OCI-LY7 (cell line): ENCODE measurements at regions not wholly inside any gene's neighbourhood (a gene's known extent, or its start where the extent isn't known, plus 50 kb on each side); places are given as distances from the start of the nearest gene placed in this dataset.

Experiments used
- BruUV-seq: library from RNA; stranded (reverse); fragments of 400-500 nt; replicated peaks from 2 replicates; lab custom pipeline; 2021; lab: Mats Ljungman, UMichigan
- CTCF ChIA-PET: fragments of 300-600 bp; sonication (Branson Sonifier 250); formaldehyde crosslinking; loops from one replicate; lab custom pipeline; 2022; ENCODE audit warnings: antibody characterized with exemption; ENCODE audit not compliant: unreplicated experiment; lab: Charles Lee
- POLR2A ChIA-PET: fragments of 300-600 bp; sonication (Branson Sonifier 250); formaldehyde crosslinking; loops from one replicate; lab custom pipeline; 2022; ENCODE audit warnings: antibody characterized with exemption; lab: Charles Lee
- DNase-seq: peaks from one replicate; pipeline ENCODE4 v3.0.0-alpha.2; 2015; ENCODE audit warnings: low spot score
- H2AFZ ChIP-seq: fragments of 200-600 bp; sonication (generic), shearing (Covaris generic); 2 replicates; pipeline ENCODE4 v1.6.1; 2014; ENCODE audit warnings: mild to moderate bottlenecking, antibody characterized with exemption, low read length, moderate library complexity
- H3K27ac ChIP-seq: fragments of 200-600 bp; sonication (generic); 2 replicates; pipeline ENCODE4 v1.5.1; 2014; ENCODE audit warnings: mixed run types, low read depth, mild to moderate bottlenecking, moderate library complexity, low read length, inconsistent platforms; ENCODE audit not compliant: poor library complexity, severe bottlenecking
- H3K36me3 ChIP-seq: fragments of 200-600 bp; sonication (generic); 2 replicates; pipeline ENCODE4 v1.6.1; 2014; ENCODE audit warnings: mild to moderate bottlenecking, antibody characterized with exemption, low read length, moderate library complexity, mixed read lengths; ENCODE audit not compliant: insufficient read depth
- H3K4me1 ChIP-seq: fragments of 200-600 bp; sonication (generic); 2 replicates; pipeline ENCODE4 v1.5.1; 2014; ENCODE audit warnings: mild to moderate bottlenecking, low read length; ENCODE audit not compliant: insufficient read depth, poor library complexity, severe bottlenecking
- H3K4me2 ChIP-seq: fragments of 200-600 bp; sonication (generic); 2 replicates; pipeline ENCODE4 v1.6.1; 2014; ENCODE audit warnings: mild to moderate bottlenecking, low read length
- H3K4me3 ChIP-seq: fragments of 200-600 bp; sonication (generic); 2 replicates; pipeline ENCODE4 v1.5.1; 2014; ENCODE audit warnings: mild to moderate bottlenecking, low read depth, low read length; ENCODE audit not compliant: poor library complexity, severe bottlenecking
- H3K79me2 ChIP-seq: fragments of 200-600 bp; sonication (generic); 2 replicates; pipeline ENCODE4 v1.6.1; 2016; ENCODE audit warnings: low read depth, mild to moderate bottlenecking, low read length, moderate library complexity, mixed read lengths; ENCODE audit not compliant: insufficient read depth
- H3K9me2 ChIP-seq: fragments of 200-600 bp; sonication (generic); 2 replicates; pipeline ENCODE4 v1.6.1; 2016; ENCODE audit warnings: mild to moderate bottlenecking, low read length, mixed read lengths; ENCODE audit not compliant: insufficient read depth
- H3K9me3 ChIP-seq: fragments of 200-600 bp; sonication (generic); 2 replicates; pipeline ENCODE4 v1.6.1; 2014; ENCODE audit warnings: mild to moderate bottlenecking, mixed run types, low read length, mixed read lengths
- H4K20me1 ChIP-seq: fragments of 200-600 bp; sonication (generic); 2 replicates; pipeline ENCODE4 v1.6.1; 2014; ENCODE audit warnings: mild to moderate bottlenecking, antibody characterized with exemption, low read length, moderate library complexity, mixed read lengths; ENCODE audit not compliant: insufficient read depth
- EZH2phosphoT487 ChIP-seq: fragments of 200-600 bp; sonication (generic); IDR thresholded peaks from 2 replicates; pipeline ENCODE4 v1.6.1; 2018; ENCODE audit warnings: low read depth, borderline replicate concordance, mild to moderate bottlenecking, mixed run types, antibody characterized with exemption, low read length, moderate library complexity, mixed read lengths
- intact Hi-C: fragments of 100-400 bp; cut with micrococcal nuclease; formaldehyde crosslinking; loops from one replicate; pipeline ENCODE4 v1.10.0; 2022; ENCODE audit not compliant: unreplicated experiment
- TF ChIP-seq, protein P1 (sequence below): fragments of 200-600 bp; sonication (generic); conservative IDR thresholded peaks from 2 replicates; pipeline ENCODE4 v1.5.1; 2014; ENCODE audit warnings: mild to moderate bottlenecking, antibody characterized with exemption, low read length, moderate library complexity, mixed read lengths

DNA sequence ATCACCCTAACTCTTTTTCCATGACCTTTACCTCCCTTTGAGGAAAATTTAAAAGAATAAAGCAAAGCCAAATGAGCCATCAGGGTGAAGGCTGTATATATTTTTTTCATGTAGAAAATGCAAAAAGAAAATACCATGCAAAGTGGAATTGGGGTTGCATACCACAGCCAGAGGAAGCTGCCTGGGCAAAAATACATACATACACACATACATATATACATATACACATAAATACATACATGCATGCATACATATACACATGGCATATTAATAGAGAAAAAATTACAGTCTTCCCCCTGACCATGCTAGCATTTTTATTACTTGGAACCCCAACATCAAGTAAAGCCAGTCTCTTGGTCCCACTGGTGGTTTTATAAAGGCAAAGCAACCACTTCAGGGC lies 63.7 kb upstream of the TMCO5A start:
- no peak overlapping the region for H2AFZ ChIP-seq
- DNase-seq = no peak
- no peaks in the 10 kb centered on the region for H3K9me2 ChIP-seq
- no peak overlapping the region for H3K4me2 ChIP-seq
- H3K9me3 ChIP-seq = no peaks in the 10 kb centered on the region
- no peak overlapping the region for H3K27ac ChIP-seq
- H3K79me2 ChIP-seq = no peaks in the 10 kb centered on the region
- H3K36me3 ChIP-seq = no peaks in the 10 kb centered on the region
- no peak for TF ChIP-seq EZH2phosphoT487
- TF ChIP-seq, protein P1, sequence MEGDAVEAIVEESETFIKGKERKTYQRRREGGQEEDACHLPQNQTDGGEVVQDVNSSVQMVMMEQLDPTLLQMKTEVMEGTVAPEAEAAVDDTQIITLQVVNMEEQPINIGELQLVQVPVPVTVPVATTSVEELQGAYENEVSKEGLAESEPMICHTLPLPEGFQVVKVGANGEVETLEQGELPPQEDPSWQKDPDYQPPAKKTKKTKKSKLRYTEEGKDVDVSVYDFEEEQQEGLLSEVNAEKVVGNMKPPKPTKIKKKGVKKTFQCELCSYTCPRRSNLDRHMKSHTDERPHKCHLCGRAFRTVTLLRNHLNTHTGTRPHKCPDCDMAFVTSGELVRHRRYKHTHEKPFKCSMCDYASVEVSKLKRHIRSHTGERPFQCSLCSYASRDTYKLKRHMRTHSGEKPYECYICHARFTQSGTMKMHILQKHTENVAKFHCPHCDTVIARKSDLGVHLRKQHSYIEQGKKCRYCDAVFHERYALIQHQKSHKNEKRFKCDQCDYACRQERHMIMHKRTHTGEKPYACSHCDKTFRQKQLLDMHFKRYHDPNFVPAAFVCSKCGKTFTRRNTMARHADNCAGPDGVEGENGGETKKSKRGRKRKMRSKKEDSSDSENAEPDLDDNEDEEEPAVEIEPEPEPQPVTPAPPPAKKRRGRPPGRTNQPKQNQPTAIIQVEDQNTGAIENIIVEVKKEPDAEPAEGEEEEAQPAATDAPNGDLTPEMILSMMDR = no peak
- CTCF ChIA-PET = no interaction called here
- H4K20me1 ChIP-seq = no peaks in the 10 kb centered on the region
- intact Hi-C loops = no loop called here
- H3K4me3 ChIP-seq = no peak overlapping the region
- POLR2A ChIA-PET = interaction anchor here (0.6 kb wide), 1 partner anchor 486 kb away, joined by 3 read pairs; no protein-coding TSS in a partner anchor
- H3K4me1 ChIP-seq = no peaks in the 10 kb centered on the region
- BruUV-seq = no TSS peak

DNA sequence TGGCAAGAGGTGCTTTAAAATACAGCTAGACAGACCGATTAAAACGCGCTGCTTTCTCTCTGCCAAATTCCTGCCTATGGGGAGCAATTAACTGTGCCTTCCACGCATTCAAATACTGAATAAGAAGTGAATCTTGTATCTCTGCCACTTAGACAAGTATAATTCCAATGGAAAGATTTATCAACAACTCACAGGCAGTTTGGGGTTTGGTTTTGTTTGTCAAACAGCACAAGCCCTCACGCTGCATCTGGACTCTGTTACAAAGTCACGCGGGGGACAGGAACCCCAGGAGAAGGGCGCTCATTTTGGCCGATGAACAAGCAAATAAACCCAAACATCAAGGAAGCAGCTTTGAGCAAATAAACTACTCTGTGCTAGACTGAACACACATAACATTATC lies 61.8 kb upstream of the TMCO5A start:
- H3K4me2 ChIP-seq = no peak overlapping the region
- DNase-seq = no peak
- no peaks in the 10 kb centered on the region for H3K79me2 ChIP-seq
- no peaks in the 10 kb centered on the region for H3K9me2 ChIP-seq
- POLR2A ChIA-PET = interaction anchor here (0.6 kb wide), 1 partner anchor 502 kb away, joined by 3 read pairs; no protein-coding TSS in a partner anchor
- no peaks in the 10 kb centered on the region for H3K4me1 ChIP-seq
- H2AFZ ChIP-seq = no peak overlapping the region
- no peak overlapping the region for H3K4me3 ChIP-seq
- no peaks in the 10 kb centered on the region for H3K9me3 ChIP-seq
- intact Hi-C loops = no loop called here
- H3K36me3 ChIP-seq = no peaks in the 10 kb centered on the region
- H3K27ac ChIP-seq = no peak overlapping the region
- CTCF ChIA-PET = interaction anchor here (0.6 kb wide), 1 partner anchor 793 kb away, joined by 3 read pairs; no protein-coding TSS in a partner anchor
- H4K20me1 ChIP-seq = no peaks in the 10 kb centered on the region
- no TSS peak for BruUV-seq
- no peak for TF ChIP-seq EZH2phosphoT487
- TF ChIP-seq, protein P1 = no peak

DNA sequence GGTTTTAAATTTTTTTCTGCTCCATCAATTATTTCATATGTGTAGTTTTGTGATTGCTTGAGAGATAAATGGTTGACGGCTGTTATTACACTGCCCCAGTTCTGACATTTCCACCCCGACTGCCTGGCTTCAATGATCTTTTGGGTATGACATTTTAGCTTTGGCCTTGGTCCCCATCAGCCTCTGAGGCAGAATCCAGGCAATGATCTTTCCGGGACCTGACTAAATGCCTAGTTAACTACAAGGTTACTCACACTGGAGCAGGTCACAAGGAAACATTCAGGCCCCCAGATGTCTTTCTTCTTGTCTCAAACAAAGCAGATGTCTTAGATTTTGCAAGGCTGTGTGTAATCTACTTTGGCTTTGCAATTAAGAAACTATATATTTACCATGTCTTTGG lies 61.1 kb upstream of the TMCO5A start:
- no peak for DNase-seq
- H2AFZ ChIP-seq = no peak overlapping the region
- no peaks in the 10 kb centered on the region for H3K36me3 ChIP-seq
- ChIA-PET CTCF (interaction anchor here (0.6 kb wide), 1 partner anchor 794 kb away, joined by 3 read pairs; no protein-coding TSS in a partner anchor), POLR2A (interaction anchor here (0.6 kb wide), 1 partner anchor 502 kb away, joined by 3 read pairs; no protein-coding TSS in a partner anchor)
- TF ChIP-seq EZH2phosphoT487 = no peak
- TF ChIP-seq, protein P1 = no peak
- H3K9me2 ChIP-seq = no peaks in the 10 kb centered on the region
- intact Hi-C loops = no loop called here
- no peak overlapping the region for H3K4me2 ChIP-seq
- H3K4me1 ChIP-seq = no peaks in the 10 kb centered on the region
- no peaks in the 10 kb centered on the region for H3K9me3 ChIP-seq
- no peak overlapping the region for H3K4me3 ChIP-seq
- no peak overlapping the region for H3K27ac ChIP-seq
- no peaks in the 10 kb centered on the region for H3K79me2 ChIP-seq
- no peaks in the 10 kb centered on the region for H4K20me1 ChIP-seq
- no TSS peak for BruUV-seq
